MM.1S (cell line): ENCODE measurements at regions not wholly inside any gene's neighbourhood (a gene's known extent, or its start where the extent isn't known, plus 50 kb on each side); places are given as distances from the start of the nearest gene placed in this dataset.

Experiments used
- DNase-seq: peaks from one replicate; pipeline ENCODE4 v3.0.0-alpha.2; 2015
- H2AFZ ChIP-seq: fragments of 300-600 bp; sonication (generic); 2 replicates; pipeline ENCODE4 v1.6.0; 2016; ENCODE audit warnings: antibody characterized with exemption, low read length
- H3F3A ChIP-seq: fragments of 300-600 bp; sonication (generic); 2 replicates; pipeline ENCODE4 v1.6.1; 2016; ENCODE audit warnings: mild to moderate bottlenecking, antibody characterized with exemption, low read length, moderate library complexity, mixed read lengths; ENCODE audit not compliant: insufficient read depth
- H3K27ac ChIP-seq: fragments of 300-600 bp; sonication (generic); 2 replicates; pipeline ENCODE4 v1.5.1; 2016; ENCODE audit warnings: mild to moderate bottlenecking, low read length
- H3K27me3 ChIP-seq: fragments of 300-600 bp; sonication (generic); replicated peaks from 2 replicates; pipeline ENCODE4 v1.6.0; 2016; ENCODE audit warnings: low read length; ENCODE audit not compliant: insufficient read depth
- H3K36me3 ChIP-seq: fragments of 300-600 bp; sonication (generic); replicated peaks from 2 replicates; pipeline ENCODE4 v1.6.1; 2016; ENCODE audit warnings: mild to moderate bottlenecking, low read length, mixed read lengths; ENCODE audit not compliant: insufficient read depth
- H3K4me1 ChIP-seq: fragments of 300-600 bp; sonication (generic); 2 replicates; pipeline ENCODE4 v1.6.1; 2016; ENCODE audit warnings: low read length, mixed read lengths
- H3K4me2 ChIP-seq: fragments of 300-600 bp; sonication (generic); 2 replicates; pipeline ENCODE4 v1.6.0; 2016; ENCODE audit warnings: low read depth, low read length
- H3K4me3 ChIP-seq: fragments of 300-600 bp; sonication (generic); 2 replicates; pipeline ENCODE4 v1.5.1; 2016; ENCODE audit warnings: low read length, mixed read lengths
- H3K79me2 ChIP-seq: fragments of 300-600 bp; sonication (generic); 2 replicates; pipeline ENCODE4 v1.6.1; 2016; ENCODE audit warnings: mixed run types, low read length, mixed read lengths
- H3K9ac ChIP-seq: fragments of 300-600 bp; sonication (generic); 2 replicates; pipeline ENCODE4 v1.6.1; 2016; ENCODE audit warnings: low read length, mixed read lengths
- H3K9me2 ChIP-seq: fragments of 300-600 bp; sonication (generic); replicated peaks from 2 replicates; pipeline ENCODE4 v1.6.1; 2016; ENCODE audit warnings: mild to moderate bottlenecking, low read length, mixed read lengths; ENCODE audit not compliant: insufficient read depth
- H3K9me3 ChIP-seq: fragments of 300-600 bp; sonication (generic); replicated peaks from 2 replicates; pipeline ENCODE4 v1.6.1; 2016; ENCODE audit warnings: mild to moderate bottlenecking, low read length, mixed read lengths; ENCODE audit not compliant: insufficient read depth
- H4K20me1 ChIP-seq: fragments of 300-600 bp; sonication (generic); 2 replicates; pipeline ENCODE4 v1.6.1; 2016; ENCODE audit warnings: mild to moderate bottlenecking, low read length, moderate library complexity, mixed read lengths; ENCODE audit not compliant: insufficient read depth
- CTCF ChIP-seq: fragments of 300-600 bp; sonication (generic); IDR thresholded peaks from 2 replicates; pipeline ENCODE4 v1.5.1; 2016; ENCODE audit warnings: antibody characterized with exemption, low read length, mixed read lengths
- EZH2 ChIP-seq: fragments of 300-600 bp; sonication (generic); optimal IDR thresholded peaks from 2 replicates; pipeline ENCODE3; 2017; ENCODE audit warnings: low read depth, mild to moderate bottlenecking, antibody characterized with exemption, low read length, mixed read lengths
- EZH2phosphoT487 ChIP-seq: fragments of 300-600 bp; sonication (generic); IDR thresholded peaks from 2 replicates; pipeline ENCODE4 v1.6.1; 2018; ENCODE audit warnings: antibody characterized with exemption, low read length

DNA sequence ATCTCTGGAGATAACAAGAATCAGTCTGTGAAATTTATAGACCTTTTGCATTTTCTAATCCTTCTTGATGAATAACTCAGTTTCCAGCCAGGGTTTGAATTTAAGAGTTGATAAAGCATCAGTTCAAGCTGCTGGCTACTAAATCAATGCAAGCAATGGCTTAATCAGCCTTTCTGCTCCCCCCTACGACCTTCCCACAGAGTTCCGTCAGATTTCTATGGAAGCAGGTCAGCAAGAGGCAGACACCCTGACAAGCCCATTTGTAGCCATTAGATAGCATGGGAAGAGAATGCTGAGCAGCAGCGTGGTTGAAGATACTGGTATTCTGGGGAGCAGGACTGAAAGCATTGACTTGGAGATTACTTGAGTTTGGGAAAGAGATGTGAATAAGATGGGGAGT, 868.1 kb downstream of the KCNJ2 start:
- Histone ChIP-seq H3K27me3 (no peaks in the 10 kb centered on the region), H3K9me3 (no peaks in the 10 kb centered on the region), H3K4me1 (no peaks in the 10 kb centered on the region), H3K4me2 (no peak overlapping the region), H3K9me2 (no peaks in the 10 kb centered on the region), H3F3A (no peaks in the 10 kb centered on the region), H4K20me1 (no peaks in the 10 kb centered on the region), H3K79me2 (no peaks in the 10 kb centered on the region), H3K27ac (no peak overlapping the region), H2AFZ (no peak overlapping the region), H3K9ac (no peak overlapping the region), H3K36me3 (no peaks in the 10 kb centered on the region), H3K4me3 (no peak overlapping the region)
- TF ChIP-seq EZH2: no peak
- no peak for TF ChIP-seq CTCF
- TF ChIP-seq EZH2phosphoT487: no peak
- no peak for DNase-seq

GRCh38 chr17:71039391-71039790, 870.1 kb downstream of the KCNJ2 start:
- H2AFZ ChIP-seq: no peak overlapping the region
- no peaks in the 10 kb centered on the region for H4K20me1 ChIP-seq
- TF ChIP-seq CTCF (no peak), EZH2phosphoT487 (no peak), EZH2 (no peak)
- no peak overlapping the region for H3K4me2 ChIP-seq
- H3K36me3 ChIP-seq: no peaks in the 10 kb centered on the region
- H3K4me1 ChIP-seq: no peaks in the 10 kb centered on the region
- H3K27ac ChIP-seq: no peak overlapping the region
- H3K27me3 ChIP-seq: no peaks in the 10 kb centered on the region
- DNase-seq: no peak
- H3K79me2 ChIP-seq: no peaks in the 10 kb centered on the region
- H3K9me2 ChIP-seq: no peaks in the 10 kb centered on the region
- H3K9me3 ChIP-seq: no peaks in the 10 kb centered on the region
- H3F3A ChIP-seq: no peaks in the 10 kb centered on the region
- no peak overlapping the region for H3K4me3 ChIP-seq
- H3K9ac ChIP-seq: no peak overlapping the region

DNA sequence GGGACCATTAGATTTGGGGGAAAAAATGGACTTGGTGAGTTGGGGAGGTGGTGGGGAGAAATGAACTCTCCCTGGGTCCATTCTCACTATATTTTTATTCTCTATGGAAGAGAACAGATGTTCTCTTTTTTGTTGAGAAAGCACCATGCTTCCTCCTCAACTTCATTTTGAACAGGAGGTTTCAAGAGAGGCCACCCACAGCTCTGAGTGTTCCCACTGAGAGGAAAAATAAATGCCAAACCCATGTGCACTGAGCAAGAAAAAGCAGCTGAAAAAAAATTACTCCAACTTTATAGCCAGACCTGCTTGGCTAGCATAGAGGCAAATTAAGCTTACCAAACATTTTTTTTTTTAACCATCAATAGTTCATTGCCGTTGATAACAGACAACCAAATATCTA, 883.6 kb downstream of the KCNJ2 start:
- Histone ChIP-seq H3K4me1 (no peaks in the 10 kb centered on the region), H3K27ac (no peak overlapping the region), H3K4me3 (no peak overlapping the region), H4K20me1 (no peaks in the 10 kb centered on the region), H3K9me3 (no peaks in the 10 kb centered on the region), H3K9me2 (no peaks in the 10 kb centered on the region), H2AFZ (no peak overlapping the region), H3K79me2 (no peaks in the 10 kb centered on the region), H3K4me2 (no peak overlapping the region), H3K9ac (no peak overlapping the region), H3F3A (no peaks in the 10 kb centered on the region), H3K27me3 (no peaks in the 10 kb centered on the region), H3K36me3 (no peaks in the 10 kb centered on the region)
- TF ChIP-seq EZH2phosphoT487: no peak
- TF ChIP-seq CTCF: no peak
- no peak for TF ChIP-seq EZH2
- DNase-seq: no peak

- Histone ChIP-seq H3K9ac (no peak overlapping the region), H3K4me2 (no peak overlapping the region), H3K4me1 (no peaks in the 10 kb centered on the region), H3K36me3 (no peaks in the 10 kb centered on the region), H4K20me1 (no peaks in the 10 kb centered on the region), H3K9me2 (no peaks in the 10 kb centered on the region), H3K27ac (no peak overlapping the region), H3K4me3 (no peak overlapping the region), H3K79me2 (no peaks in the 10 kb centered on the region), H2AFZ (no peak overlapping the region), H3K27me3 (no peaks in the 10 kb centered on the region), H3K9me3 (no peaks in the 10 kb centered on the region), H3F3A (no peaks in the 10 kb centered on the region)
- TF ChIP-seq CTCF (no peak), EZH2phosphoT487 (no peak), EZH2 (no peak)
- no peak for DNase-seq
These were observed 885.8 kb downstream of the KCNJ2 start for GRCh38 chr17:71055128-71055527.
